CD1c-positive myeloid dendritic cell (primary cell): ENCODE measurements at regions not wholly inside any gene's neighbourhood (a gene's known extent, or its start where the extent isn't known, plus 50 kb on each side); places are given as distances from the start of the nearest gene placed in this dataset.
"Not testable (repeated sequence)": the region's sequence is repeated elsewhere in the genome, so short reads cannot be mapped to it uniquely, and the experiment has no call there.

Experiments used
- DNase-seq: peaks from one replicate; pipeline ENCODE4 v3.0.0-alpha.2; 2016; ENCODE audit errors: extremely low spot score

GRCh38 chr3:95627293-95627692 lies 1187.1 kb upstream of the EPHA6 start:
- no peak for DNase-seq

DNA sequence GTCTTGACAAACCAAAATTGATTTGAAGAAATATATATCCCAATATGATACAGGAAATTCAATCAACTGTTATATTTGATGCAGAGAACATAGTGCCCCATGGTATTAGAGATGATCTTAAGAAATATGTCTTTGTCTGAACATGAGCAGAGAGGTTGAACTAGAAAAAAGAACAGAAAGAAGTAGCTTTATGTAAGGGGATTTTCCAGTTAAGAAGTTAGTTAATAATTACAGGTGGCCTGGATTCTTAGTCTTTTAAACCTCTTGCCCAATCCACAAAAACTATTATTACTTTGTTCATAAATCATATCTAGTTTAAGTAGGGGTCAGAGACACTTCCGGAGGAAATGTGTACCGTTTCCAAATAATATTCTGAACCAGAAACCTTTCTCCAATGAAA lies 1186.7 kb upstream of the EPHA6 start:
- DNase-seq: no peak

DNA sequence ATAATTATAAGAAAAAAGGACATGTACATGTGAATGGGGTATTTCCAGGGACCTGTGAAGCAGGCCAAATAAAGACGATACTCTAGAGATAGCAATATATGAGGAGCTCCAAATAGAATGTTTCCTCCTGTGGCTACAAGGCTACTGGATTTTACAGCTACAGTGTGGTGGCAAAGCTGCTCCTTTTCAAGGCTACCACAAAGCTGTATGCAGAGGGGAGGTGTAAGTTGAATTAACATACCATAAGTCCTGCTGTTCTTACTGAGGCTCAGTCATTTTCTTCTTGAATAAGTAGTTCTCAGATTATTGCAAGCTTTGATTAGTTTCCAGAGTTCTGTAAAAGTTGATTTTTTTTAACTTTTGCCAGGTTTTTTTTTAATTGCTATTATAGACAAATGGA lies 1184.6 kb upstream of the EPHA6 start:
- no peak for DNase-seq

GRCh38 chr3:95645291-95645690 lies 1169.1 kb upstream of the EPHA6 start:
- DNase-seq: no peak

GRCh38 chr3:95654570-95655362 lies 1159.6 kb upstream of the EPHA6 start:
- no peak for DNase-seq

- DNase-seq: no peak
Observed at GRCh38 chr3:95655363-95655986, 1158.9 kb upstream of the EPHA6 start.

DNA sequence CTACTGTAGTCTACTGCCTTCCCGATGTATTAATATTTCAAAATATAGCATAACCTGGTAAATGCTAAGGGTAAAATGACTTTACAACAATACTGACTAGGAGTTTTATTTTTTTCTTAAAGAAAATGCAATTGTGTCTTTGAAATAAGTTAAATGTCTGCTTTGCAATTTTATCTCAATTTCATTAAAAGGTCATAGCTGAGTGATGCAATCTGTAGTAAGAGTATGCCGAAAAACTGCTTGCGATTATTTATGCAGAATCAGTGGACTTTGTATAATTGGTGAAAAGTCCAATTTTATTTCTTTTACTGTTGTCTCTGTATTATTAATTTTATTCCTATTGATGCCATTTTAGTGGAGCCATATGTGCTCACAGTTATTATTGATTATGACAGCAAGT lies 1143.6 kb upstream of the EPHA6 start:
- no peak for DNase-seq

- no peak for DNase-seq
Observed at GRCh38 chr3:95673215-95673614, 1141.2 kb upstream of the EPHA6 start.

GRCh38 chr3:95705786-95706418 lies 1108.5 kb upstream of the EPHA6 start:
- DNase-seq: peak; percentile 27

DNA sequence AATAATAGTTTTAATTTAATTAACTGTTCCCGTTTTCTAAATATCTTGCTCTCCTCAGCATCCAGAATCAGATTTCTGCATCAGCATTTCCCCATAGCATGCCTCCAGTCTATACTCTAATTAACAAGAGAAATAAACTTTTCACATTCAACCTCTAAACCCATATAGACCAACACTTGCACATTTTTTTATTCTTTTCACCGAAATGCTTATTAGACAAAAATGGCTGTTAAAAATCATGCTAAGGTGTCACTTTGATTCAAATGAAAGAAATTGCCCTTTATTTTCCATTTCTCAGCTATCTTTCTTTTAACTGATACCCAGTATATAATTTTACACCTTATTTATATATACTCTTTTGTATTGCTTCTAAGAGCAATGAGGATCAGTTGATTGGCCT lies 1107.1 kb upstream of the EPHA6 start:
- DNase-seq: no peak

GRCh38 chr3:95710684-95711083 lies 1103.7 kb upstream of the EPHA6 start:
- no peak for DNase-seq

GRCh38 chr3:95711789-95712188 lies 1102.6 kb upstream of the EPHA6 start:
- DNase-seq: no peak

DNA sequence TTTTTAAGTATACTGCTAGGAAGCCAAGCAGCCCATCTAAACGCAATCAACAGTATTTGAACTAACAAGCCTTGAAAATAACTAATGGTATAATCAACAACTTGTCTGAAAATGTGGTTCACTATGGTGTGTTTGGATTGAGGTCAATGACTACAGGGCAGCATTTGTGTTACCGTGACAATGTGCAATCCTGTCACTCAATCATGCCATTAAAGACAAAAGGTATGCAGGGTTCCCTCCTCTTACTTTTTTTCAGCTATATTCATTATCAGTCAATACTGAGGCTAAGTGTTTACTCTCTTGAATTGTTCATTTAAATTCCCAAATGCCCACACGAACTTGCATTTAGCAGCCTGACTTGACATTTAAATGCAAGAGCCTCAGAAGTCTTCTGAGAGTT lies 1099.3 kb upstream of the EPHA6 start:
- no peak for DNase-seq

GRCh38 chr3:95717048-95717447 lies 1097.3 kb upstream of the EPHA6 start:
- DNase-seq: no peak

DNA sequence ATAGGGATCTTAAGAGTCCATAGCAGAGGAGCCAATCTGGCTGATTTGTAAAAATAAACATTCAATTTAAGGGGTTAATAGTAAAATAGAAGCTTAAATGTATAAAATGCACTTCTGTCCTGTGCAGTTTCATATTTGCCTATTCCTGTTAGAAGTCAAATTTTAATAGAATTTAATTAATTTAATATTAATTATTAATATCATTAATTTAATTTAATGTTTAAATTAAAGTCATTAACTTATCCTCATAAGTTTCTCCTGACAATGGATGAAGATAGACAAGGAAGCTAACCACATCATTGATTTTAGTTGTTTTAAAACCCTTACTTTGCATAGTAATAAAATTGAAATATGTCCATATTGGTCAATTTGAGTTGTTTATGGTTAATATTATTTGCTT lies 1096.2 kb upstream of the EPHA6 start:
- DNase-seq: no peak

GRCh38 chr3:95719481-95719880 lies 1094.9 kb upstream of the EPHA6 start:
- DNase-seq: no peak

- DNase-seq: peak; percentile 22
Observed at GRCh38 chr3:95721938-95722337, 1092.5 kb upstream of the EPHA6 start.

- no peak for DNase-seq
Observed at GRCh38 chr3:95725770-95726169, 1088.6 kb upstream of the EPHA6 start.

DNA sequence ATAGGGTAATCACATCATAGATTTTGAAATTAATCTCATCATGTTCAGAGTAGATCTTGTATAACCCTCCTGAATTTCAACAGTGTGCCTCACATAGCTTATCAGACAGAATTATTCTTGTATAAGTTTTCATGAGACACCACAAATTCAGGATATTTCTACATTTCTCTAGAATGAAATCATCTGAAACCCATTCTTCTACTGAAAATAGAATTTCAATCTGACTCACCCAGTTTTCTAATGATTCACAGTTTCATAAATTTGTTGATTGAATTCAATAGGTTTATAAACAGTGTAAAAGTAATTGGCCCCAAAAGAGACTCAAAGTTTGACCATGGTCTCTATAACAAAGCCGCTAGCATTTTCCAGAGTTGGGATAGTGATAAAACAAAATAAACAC lies 1082.6 kb upstream of the EPHA6 start:
- no peak for DNase-seq

DNA sequence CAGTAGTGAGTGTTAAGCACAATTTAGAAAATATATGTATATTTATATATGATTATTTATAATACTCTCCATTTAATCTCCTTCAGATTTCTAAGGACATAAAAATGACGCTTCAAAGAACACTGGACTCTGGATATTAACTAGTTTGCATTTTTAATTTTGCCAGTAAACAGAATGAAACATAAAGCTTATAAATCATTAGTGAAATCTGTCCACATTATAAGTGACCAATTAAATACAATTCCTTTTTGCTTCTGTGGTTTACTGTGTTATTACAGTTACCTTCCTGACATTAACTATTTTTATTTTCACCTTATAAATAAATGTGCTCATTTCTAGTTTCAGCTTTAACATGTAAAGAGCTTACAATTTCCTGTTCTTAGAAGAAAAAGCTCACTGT lies 1081.1 kb upstream of the EPHA6 start:
- DNase-seq: no peak

GRCh38 chr3:95738045-95738444 lies 1076.3 kb upstream of the EPHA6 start:
- no peak for DNase-seq

GRCh38 chr3:95744896-95745295 lies 1069.5 kb upstream of the EPHA6 start:
- not testable (repeated sequence) for DNase-seq

DNA sequence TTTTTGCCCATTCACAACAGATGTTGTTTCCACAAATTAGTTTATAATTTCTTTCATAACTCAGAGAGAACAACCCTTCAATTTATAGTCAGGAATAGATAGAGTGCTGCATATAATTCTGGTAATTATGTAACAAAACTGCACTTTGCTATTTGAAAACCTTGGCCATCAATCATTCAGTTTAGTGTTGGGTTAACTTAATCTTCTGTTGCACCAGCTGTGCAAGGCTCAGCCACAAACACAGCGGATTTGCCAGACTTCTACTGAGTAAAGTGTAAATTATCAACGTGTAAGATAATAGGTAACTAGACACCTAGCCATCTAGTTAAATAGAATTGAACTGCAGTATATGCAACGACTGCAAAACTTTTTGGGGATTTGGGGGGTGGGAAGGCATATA lies 1064.3 kb upstream of the EPHA6 start:
- no peak for DNase-seq
